ENCODE measurements at regions not wholly inside any gene's neighbourhood (a gene's known extent, or its start where the extent isn't known, plus 50 kb on each side); places are given as distances from the start of the nearest gene placed in this dataset.

- peak; percentile 79 for DNase-seq (ENCODE audit: low spot score)
- no peaks in the 10 kb centered on the region for H3K79me1 ChIP-seq (ENCODE audit: low read depth, low read length)
- H2BK120ac ChIP-seq (ENCODE audit: low read depth, low read length) = no peak overlapping the region
- H2BK12ac ChIP-seq (ENCODE audit: low read length) = no peak overlapping the region
- H3K14ac ChIP-seq (ENCODE audit: low read length) = no peak overlapping the region
- no peak overlapping the region for H3K27ac ChIP-seq (replicated peaks; ENCODE audit: low read length)
- H3K36me3 ChIP-seq (replicated peaks in 1 of 2; ENCODE audit: control insufficient read depth in 2 of 2, insufficient read depth in 2 of 2, low read length in 2 of 2) = no peaks in the 10 kb centered on the region
- no peak overlapping the region for H3K23ac ChIP-seq (ENCODE audit: low read depth, low read length, poor library complexity)
- no peak overlapping the region for H2BK15ac ChIP-seq (ENCODE audit: low read length)
- H3K4me1 ChIP-seq (ENCODE audit: control insufficient read depth in 2 of 2, insufficient read depth in 1 of 2, low read depth in 1 of 2, low read length in 2 of 2) = peaks cover 0 to 12% of the 10 kb centered on the region in 2 donors
- WGBS, 2 donors (ENCODE audit: extremely low coverage in 2 of 2, insufficient read length in 2 of 2, insufficient replicate concordance in 1 of 2) = no CpG with 5 or more reads among the region's 5 CpGs
- no peak overlapping the region for H3K4me3 ChIP-seq (ENCODE audit: low read length in 2 of 2)
- H3K27me3 ChIP-seq (ENCODE audit: control insufficient read depth in 3 of 3, insufficient read depth in 3 of 3, low read depth in 1 of 3, low read length in 3 of 3) = no peaks in the 10 kb centered on the region
- H3K9me3 ChIP-seq (replicated peaks in 1 of 2; ENCODE audit: control insufficient read depth in 2 of 2, insufficient read depth in 1 of 2, low read depth in 1 of 2, low read length in 2 of 2) = no peaks in the 10 kb centered on the region
- no peak overlapping the region for H3K4me2 ChIP-seq (ENCODE audit: insufficient read depth, low read length, poor library complexity, severe bottlenecking)
- peak overlapping the region; percentile 0 for H2AFZ ChIP-seq (ENCODE audit: low read length)
- H3K4ac ChIP-seq (ENCODE audit: low read length) = no peak overlapping the region
- no peak overlapping the region for H4K8ac ChIP-seq (ENCODE audit: low read depth, low read length)
- no peak overlapping the region for H2AK5ac ChIP-seq (ENCODE audit: low read depth, low read length)
- no peak overlapping the region for H3K18ac ChIP-seq (ENCODE audit: low read length)
- no peak overlapping the region for H2BK5ac ChIP-seq (ENCODE audit: low read length)
- H3K9ac ChIP-seq (ENCODE audit: low read depth, low read length, poor library complexity) = no peak overlapping the region
- H4K91ac ChIP-seq (ENCODE audit: low read depth, low read length, poor library complexity) = no peak overlapping the region
Measured at GRCh38 chr5:92401492-92401891, 1018.4 kb upstream of the ARRDC3 start.

- Histone ChIP-seq H3K9ac (ENCODE audit: low read depth, low read length, poor library complexity) (no peak overlapping the region), H3K18ac (ENCODE audit: low read length) (no peak overlapping the region), H3K36me3 (replicated peaks in 1 of 2; ENCODE audit: control insufficient read depth in 2 of 2, insufficient read depth in 2 of 2, low read length in 2 of 2) (no peaks in the 10 kb centered on the region)
Measured at GRCh38 chr5:92394936-92395335, 1011.8 kb upstream of the ARRDC3 start.

GRCh38 chr5:92390657-92391056, 1007.5 kb upstream of the ARRDC3 start:
- Histone ChIP-seq H3K4me2 (ENCODE audit: insufficient read depth, low read length, poor library complexity, severe bottlenecking) (no peak overlapping the region), H3K9me3 (replicated peaks in 1 of 2; ENCODE audit: control insufficient read depth in 2 of 2, insufficient read depth in 1 of 2, low read depth in 1 of 2, low read length in 2 of 2) (no peaks in the 10 kb centered on the region), H4K91ac (ENCODE audit: low read depth, low read length, poor library complexity) (no peak overlapping the region), H3K9ac (ENCODE audit: low read depth, low read length, poor library complexity) (no peak overlapping the region), H3K79me1 (ENCODE audit: low read depth, low read length) (no peaks in the 10 kb centered on the region), H3K4me3 (ENCODE audit: low read length in 2 of 2) (no peak overlapping the region), H3K4ac (ENCODE audit: low read length) (no peak overlapping the region), H2AFZ (ENCODE audit: low read length) (no peak overlapping the region), H3K27ac (replicated peaks; ENCODE audit: low read length) (no peak overlapping the region), H3K18ac (ENCODE audit: low read length) (no peak overlapping the region), H3K23ac (ENCODE audit: low read depth, low read length, poor library complexity) (no peak overlapping the region), H2BK12ac (ENCODE audit: low read length) (no peak overlapping the region), H3K14ac (ENCODE audit: low read length) (no peak overlapping the region), H3K36me3 (replicated peaks in 1 of 2; ENCODE audit: control insufficient read depth in 2 of 2, insufficient read depth in 2 of 2, low read length in 2 of 2) (no peaks in the 10 kb centered on the region), H4K8ac (ENCODE audit: low read depth, low read length) (no peak overlapping the region), H2AK5ac (ENCODE audit: low read depth, low read length) (no peak overlapping the region), H3K27me3 (ENCODE audit: control insufficient read depth in 3 of 3, insufficient read depth in 3 of 3, low read depth in 1 of 3, low read length in 3 of 3) (no peaks in the 10 kb centered on the region), H3K4me1 (ENCODE audit: control insufficient read depth in 2 of 2, insufficient read depth in 1 of 2, low read depth in 1 of 2, low read length in 2 of 2) (no peaks in the 10 kb centered on the region), H2BK15ac (ENCODE audit: low read length) (no peak overlapping the region), H2BK120ac (ENCODE audit: low read depth, low read length) (no peak overlapping the region), H2BK5ac (ENCODE audit: low read length) (no peak overlapping the region)
- WGBS, 2 donors (ENCODE audit: extremely low coverage in 2 of 2, insufficient read length in 2 of 2, insufficient replicate concordance in 1 of 2) = no CpG with 5 or more reads among the region's 1 CpG
- no peak for DNase-seq (ENCODE audit: low spot score)

More at GRCh38 chr5:92394936-92395335, 1011.8 kb upstream of the ARRDC3 start:
- Histone ChIP-seq H4K91ac (ENCODE audit: low read depth, low read length, poor library complexity) (no peak overlapping the region), H3K4me2 (ENCODE audit: insufficient read depth, low read length, poor library complexity, severe bottlenecking) (no peak overlapping the region), H2AFZ (ENCODE audit: low read length) (no peak overlapping the region), H2BK15ac (ENCODE audit: low read length) (no peak overlapping the region), H3K14ac (ENCODE audit: low read length) (no peak overlapping the region), H3K4ac (ENCODE audit: low read length) (no peak overlapping the region), H2AK5ac (ENCODE audit: low read depth, low read length) (no peak overlapping the region), H3K27me3 (ENCODE audit: control insufficient read depth in 3 of 3, insufficient read depth in 3 of 3, low read depth in 1 of 3, low read length in 3 of 3) (no peaks in the 10 kb centered on the region), H3K79me1 (ENCODE audit: low read depth, low read length) (no peaks in the 10 kb centered on the region), H2BK120ac (ENCODE audit: low read depth, low read length) (no peak overlapping the region), H2BK5ac (ENCODE audit: low read length) (no peak overlapping the region), H3K9me3 (replicated peaks in 1 of 2; ENCODE audit: control insufficient read depth in 2 of 2, insufficient read depth in 1 of 2, low read depth in 1 of 2, low read length in 2 of 2) (no peaks in the 10 kb centered on the region), H4K8ac (ENCODE audit: low read depth, low read length) (no peak overlapping the region), H2BK12ac (ENCODE audit: low read length) (no peak overlapping the region), H3K4me3 (ENCODE audit: low read length in 2 of 2) (no peak overlapping the region), H3K4me1 (ENCODE audit: control insufficient read depth in 2 of 2, insufficient read depth in 1 of 2, low read depth in 1 of 2, low read length in 2 of 2) (no peaks in the 10 kb centered on the region), H3K27ac (replicated peaks; ENCODE audit: low read length) (no peak overlapping the region), H3K23ac (ENCODE audit: low read depth, low read length, poor library complexity) (no peak overlapping the region)
- no CpG with 5 or more reads among the region's 1 CpG for WGBS, 2 donors (ENCODE audit: extremely low coverage in 2 of 2, insufficient read length in 2 of 2, insufficient replicate concordance in 1 of 2)
- DNase-seq (ENCODE audit: low spot score) = no peak

GRCh38 chr5:92380069-92380770, 997.1 kb upstream of the ARRDC3 start:
- Histone ChIP-seq H3K4me1 (ENCODE audit: control insufficient read depth in 2 of 2, insufficient read depth in 1 of 2, low read depth in 1 of 2, low read length in 2 of 2) (peaks cover 2 to 7% of the 10 kb centered on the region in 2 donors), H3K79me1 (ENCODE audit: low read depth, low read length) (no peaks in the 10 kb centered on the region), H3K4me3 (ENCODE audit: low read length in 2 of 2) (no peak overlapping the region), H4K8ac (ENCODE audit: low read depth, low read length) (no peak overlapping the region), H2AK5ac (ENCODE audit: low read depth, low read length) (no peak overlapping the region), H3K4ac (ENCODE audit: low read length) (no peak overlapping the region), H2AFZ (ENCODE audit: low read length) (no peak overlapping the region), H3K4me2 (ENCODE audit: insufficient read depth, low read length, poor library complexity, severe bottlenecking) (no peak overlapping the region), H4K91ac (ENCODE audit: low read depth, low read length, poor library complexity) (no peak overlapping the region), H2BK15ac (ENCODE audit: low read length) (no peak overlapping the region), H3K36me3 (replicated peaks in 1 of 2; ENCODE audit: control insufficient read depth in 2 of 2, insufficient read depth in 2 of 2, low read length in 2 of 2) (no peaks in the 10 kb centered on the region), H2BK12ac (ENCODE audit: low read length) (no peak overlapping the region), H3K27ac (replicated peaks; ENCODE audit: low read length) (no peak overlapping the region), H3K14ac (ENCODE audit: low read length) (no peak overlapping the region), H3K18ac (ENCODE audit: low read length) (no peak overlapping the region), H3K23ac (ENCODE audit: low read depth, low read length, poor library complexity) (no peak overlapping the region), H2BK5ac (ENCODE audit: low read length) (no peak overlapping the region), H3K27me3 (ENCODE audit: control insufficient read depth in 3 of 3, insufficient read depth in 3 of 3, low read depth in 1 of 3, low read length in 3 of 3) (no peaks in the 10 kb centered on the region), H3K9ac (ENCODE audit: low read depth, low read length, poor library complexity) (no peak overlapping the region), H3K9me3 (replicated peaks in 1 of 2; ENCODE audit: control insufficient read depth in 2 of 2, insufficient read depth in 1 of 2, low read depth in 1 of 2, low read length in 2 of 2) (no peaks in the 10 kb centered on the region), H2BK120ac (ENCODE audit: low read depth, low read length) (no peak overlapping the region)
- WGBS, 2 donors (ENCODE audit: extremely low coverage in 2 of 2, insufficient read length in 2 of 2, insufficient replicate concordance in 1 of 2) = no CpG with 5 or more reads among the region's 1 CpG
- no peak for DNase-seq (ENCODE audit: low spot score)

Data from neuronal stem cell (in vitro differentiated cells).